SH-SY5Y (cell line): ENCODE measurements at regions not wholly inside any gene's neighbourhood (a gene's known extent, or its start where the extent isn't known, plus 50 kb on each side); places are given as distances from the start of the nearest gene placed in this dataset.

ENCODE experiments used
- GATA2 ChIP-seq: IDR thresholded peaks from 2 replicates; pipeline ENCODE4 v1.6.1; 2011; ENCODE audit warnings: mild to moderate bottlenecking, low read depth, low read length
- GATA3 ChIP-seq: IDR thresholded peaks from 2 replicates; pipeline ENCODE4 v1.6.1; 2011; ENCODE audit warnings: low read depth, mild to moderate bottlenecking, low read length, moderate library complexity

DNA sequence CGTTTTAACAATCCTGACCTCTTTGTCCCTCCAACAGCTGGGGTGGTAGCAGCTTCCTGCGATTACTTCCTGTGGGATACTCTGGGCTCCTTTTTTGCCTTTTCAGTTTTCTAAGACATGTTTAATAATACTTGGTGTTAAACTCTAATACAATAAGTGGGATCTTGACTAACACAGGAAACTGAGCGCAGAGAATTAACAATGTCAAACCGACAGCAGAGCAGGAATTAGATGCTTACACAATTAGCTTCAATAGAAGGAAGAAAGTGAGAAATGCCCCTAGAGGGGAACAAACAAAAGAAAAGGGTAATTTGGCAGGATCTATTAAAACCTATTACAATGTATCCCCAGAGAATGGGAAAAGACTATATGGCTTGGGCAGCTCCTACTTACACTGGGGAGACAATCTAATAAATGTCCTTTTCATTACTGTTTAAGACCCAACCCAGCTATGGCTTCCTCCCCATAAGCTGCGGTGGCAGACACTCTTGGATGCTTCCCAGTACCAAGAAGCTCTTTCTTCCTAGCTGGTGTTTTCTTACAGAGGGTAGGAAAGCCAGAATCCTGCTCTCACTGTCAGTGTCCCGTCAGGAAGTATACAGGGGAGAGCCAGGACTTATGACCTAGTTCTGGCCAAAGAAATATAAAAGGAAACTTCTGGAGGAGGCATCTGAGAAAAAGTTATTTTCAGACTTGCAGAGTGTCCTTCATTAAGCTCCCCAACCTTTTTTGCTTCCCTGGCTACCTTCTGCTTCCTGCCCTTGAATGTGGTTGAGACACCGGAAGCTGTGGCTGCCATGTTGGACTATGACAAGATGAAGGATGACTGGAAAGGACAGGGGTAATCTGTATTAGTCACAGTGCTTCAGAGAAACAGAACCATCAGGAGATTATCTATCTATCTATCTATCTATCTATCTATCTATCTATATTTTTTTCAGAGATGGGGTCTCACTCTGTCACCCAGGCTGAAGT lies 194.1 kb upstream of the KBTBD8 start:
- TF ChIP-seq GATA2 (no peak), GATA3 (no peak)

DNA sequence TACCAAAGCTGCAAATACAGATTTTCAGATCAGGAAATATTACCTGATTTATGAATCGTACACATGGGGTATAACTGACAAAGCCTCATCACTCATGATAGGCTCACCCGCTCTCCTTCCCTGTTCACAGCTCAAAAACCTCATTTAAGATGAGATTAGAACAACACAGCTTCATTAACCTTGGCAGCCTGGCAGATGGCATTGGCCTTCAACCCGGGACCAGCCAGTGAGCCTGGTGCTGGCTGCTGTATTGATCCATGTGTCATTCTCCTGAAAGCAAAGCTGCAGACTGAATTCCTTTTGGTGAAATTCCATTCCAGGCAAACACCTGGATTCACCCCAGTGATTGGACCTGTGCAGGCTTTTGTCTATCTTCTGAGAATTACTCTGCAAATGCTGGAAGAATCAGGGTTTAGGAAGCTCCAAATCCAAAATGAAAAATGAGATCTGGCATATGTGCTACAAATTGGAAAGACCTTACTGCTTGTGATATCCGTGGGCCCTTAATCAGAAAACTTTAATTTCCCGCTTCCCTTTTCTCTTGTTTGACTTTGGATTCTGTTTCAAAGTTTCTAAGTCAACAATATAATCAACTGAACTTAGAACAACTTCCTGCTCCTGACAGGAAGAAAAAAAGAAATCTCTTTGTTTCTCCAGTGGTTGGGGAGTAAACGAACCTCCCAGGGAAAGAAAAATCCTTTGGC lies 189.1 kb upstream of the KBTBD8 start:
- TF ChIP-seq GATA2 = no peak
- no peak for TF ChIP-seq GATA3

DNA sequence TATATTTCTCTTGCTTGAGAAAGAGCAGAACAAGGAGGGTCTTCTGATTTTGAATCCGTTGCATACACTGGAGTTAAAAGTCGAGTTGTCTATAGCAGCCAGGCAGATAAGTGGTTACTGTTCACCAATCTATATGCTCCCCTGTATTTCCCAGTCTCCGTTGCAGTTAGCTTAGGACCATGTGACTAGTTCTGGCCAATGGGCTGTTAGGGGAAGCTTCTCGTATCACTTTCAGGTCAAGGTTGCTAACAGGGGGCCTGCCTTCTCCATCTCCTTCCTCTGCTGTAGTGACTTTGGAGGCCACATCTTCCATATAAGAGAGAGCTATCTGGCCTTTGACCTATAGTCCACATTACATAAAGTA lies 188.5 kb upstream of the KBTBD8 start:
- TF ChIP-seq GATA2 (no peak), GATA3 (no peak)

DNA sequence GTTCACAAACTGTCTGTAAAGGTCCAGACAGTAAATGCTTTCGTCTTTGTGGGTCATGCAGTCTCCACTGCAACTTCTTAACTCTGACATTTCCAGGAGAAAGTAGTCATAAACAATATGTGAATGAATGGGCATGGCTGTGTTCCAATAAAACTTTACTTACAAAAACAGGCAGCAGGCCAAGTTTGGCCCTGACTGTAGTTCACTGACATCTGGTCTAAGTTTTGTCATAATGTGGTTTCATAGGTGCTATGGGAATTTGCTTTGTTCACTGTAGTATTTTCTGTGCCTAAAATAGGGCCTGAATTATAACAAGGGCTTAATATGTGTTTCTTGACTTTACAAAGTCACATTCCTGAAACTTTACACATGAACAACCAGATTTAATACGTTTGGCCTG lies 186.0 kb upstream of the KBTBD8 start:
- no peak for TF ChIP-seq GATA3
- no peak for TF ChIP-seq GATA2

DNA sequence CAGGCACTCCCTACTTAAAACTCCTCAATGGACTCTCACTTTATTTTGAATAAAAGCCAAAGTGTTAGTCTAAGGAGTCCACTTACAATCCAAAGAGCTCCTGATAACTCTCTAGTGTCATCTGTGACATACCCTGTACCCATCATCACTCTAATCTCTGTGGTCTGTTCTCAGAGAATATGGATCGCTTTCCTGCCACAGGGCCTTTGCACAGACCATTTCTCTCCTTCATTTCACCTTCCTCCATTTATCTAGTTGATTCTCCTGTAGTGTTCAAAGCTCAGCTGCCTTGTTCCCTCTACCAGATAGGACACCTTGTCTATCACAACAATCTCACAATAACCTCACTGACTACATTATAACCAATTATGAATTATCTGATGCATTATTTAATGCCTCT lies 185.4 kb upstream of the KBTBD8 start:
- TF ChIP-seq GATA3 (no peak), GATA2 (no peak)

DNA sequence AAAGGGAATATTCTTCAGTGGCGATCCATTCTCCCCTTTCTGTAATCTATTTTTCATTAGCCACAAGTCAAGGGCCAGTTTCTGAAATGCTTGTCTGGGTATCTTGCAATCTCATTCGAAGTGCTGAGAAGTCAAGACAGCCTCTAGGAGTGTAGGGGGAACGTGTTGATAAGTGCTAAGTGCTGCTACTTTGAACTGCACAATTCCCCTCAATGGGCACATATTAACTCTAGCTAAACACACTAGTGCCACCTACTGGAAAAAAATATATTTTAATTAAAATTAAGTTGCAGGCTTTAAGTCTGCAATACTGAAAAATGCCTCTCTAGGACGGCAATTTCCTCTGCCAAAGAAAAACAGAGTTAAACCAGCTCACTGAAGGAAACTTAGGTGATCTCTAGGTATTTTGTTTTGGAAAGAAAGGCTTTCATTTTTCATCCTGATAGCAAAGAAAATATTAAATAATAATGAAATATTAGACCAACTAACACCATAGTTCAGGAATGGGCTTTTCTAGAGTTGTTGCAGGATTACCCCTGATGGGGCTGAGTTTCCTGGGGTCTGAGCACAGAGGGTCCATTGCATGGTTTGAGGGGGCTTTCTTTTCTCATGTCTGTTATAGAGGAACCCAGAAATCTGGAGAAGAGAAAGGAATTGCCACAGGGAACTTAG lies 181.9 kb upstream of the KBTBD8 start:
- TF ChIP-seq GATA3 (no peak), GATA2 (no peak)

DNA sequence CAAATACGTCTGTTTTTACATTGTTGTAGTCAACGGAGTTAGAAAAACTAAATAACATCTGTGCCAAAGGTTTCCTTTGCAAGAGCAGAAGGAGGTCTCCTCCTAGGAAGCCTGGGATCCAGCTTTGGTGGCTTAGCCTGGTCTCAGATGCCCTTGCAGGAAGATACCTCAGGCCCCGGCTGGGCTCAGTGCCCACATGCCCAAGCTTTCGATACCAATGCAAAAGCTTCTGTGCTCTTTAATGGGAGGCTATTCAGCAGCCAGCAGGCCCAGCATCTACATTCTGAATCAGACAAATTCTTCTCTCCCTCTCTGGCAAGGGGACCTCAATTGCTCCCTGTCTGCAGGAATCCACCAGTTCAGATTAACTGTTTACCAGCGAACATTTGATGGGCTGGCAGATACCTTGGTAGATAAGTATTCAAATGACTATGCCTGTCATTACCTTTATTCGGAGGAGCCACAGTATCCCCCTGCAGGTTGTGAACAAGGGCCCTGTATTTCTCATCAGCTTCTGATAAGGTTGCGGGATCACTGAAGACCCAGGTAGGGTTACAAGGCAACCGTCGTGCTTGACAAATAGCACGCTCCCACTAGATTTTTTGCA lies 180.1 kb upstream of the KBTBD8 start:
- TF ChIP-seq GATA2 (no peak; the same call in 1 of the 2 replicates), GATA3 (no peak)

DNA sequence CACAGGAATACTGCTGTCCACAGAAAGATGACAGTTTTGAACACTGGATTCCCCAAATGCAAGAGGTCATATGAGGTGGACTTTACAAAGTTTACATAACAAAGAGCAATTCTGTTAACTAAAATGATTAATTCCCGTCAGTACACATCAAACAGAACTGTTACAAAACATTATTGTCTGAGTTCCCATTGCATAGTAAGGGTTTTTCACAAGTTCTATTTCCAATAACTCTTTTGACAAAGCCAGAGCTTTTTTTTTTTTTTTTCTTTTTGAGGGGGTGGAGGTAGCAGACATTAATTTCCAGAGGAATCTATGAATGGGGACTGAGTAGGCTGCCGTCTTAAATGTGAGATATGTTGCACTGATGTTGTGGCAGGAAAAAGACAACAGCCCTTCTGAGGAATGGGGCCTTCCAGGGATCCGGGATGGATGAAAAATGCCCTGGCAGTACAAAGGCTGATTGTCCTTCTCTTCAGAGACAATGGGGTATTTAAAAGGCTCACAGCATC lies 178.1 kb upstream of the KBTBD8 start:
- TF ChIP-seq GATA2 (no peak), GATA3 (no peak)

DNA sequence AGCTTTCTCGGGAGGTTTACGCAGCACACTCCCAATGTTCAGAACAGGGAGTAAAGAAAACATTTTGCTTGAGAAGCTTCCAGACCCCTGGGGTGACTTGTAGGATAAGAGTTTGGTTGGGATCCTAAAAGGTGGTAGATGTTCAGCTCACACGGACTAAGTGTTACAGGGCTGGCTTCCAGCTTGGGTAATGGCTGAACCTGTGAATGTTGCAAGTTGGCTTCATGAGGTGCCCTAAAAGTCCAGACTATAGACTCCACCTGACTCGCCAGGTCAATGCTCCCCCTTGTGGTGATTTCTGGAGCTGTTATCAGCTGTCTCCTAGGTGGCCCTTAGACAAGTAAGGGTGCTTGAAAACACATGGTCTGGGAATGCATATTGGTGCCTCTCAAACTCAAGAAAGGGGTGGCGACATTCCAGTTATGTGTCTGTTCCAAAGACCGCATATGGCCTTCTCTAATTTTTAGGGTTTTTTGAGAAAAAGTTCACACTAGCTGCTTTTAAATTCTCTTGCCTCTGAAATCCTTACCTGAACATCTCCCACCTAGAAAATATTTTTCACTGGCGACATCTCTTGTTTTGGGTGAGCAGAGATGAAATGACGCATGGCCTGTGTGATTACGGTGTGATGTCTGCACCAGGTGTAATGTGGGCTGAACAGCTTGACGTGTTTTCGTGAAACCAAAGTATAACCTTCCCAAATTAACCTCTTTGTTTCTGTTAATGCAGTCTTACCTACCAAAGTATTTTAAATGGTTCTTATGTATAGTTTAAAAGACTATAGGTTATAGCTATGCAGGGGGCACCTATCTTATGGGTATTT lies 175.7 kb upstream of the KBTBD8 start:
- TF ChIP-seq GATA3 = no peak

DNA sequence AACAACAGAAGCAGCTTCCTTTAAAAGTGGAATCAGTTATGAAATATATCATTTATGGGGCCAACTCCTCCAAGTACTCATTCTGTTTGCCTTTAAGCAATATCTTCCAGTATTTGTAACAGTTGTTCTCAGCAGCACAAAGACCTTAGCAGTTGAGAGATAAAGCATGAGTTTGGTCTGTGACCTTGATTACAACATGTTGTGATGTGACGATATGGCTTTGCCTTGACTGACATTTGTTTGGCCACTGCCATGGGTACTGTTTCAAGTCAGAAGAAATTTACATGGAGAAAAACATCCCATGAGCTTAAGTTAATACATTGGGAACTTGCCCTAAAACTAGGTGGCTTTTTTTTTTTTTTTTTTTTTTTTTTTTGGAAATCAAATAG lies 175.1 kb upstream of the KBTBD8 start:
- no peak for TF ChIP-seq GATA2

DNA sequence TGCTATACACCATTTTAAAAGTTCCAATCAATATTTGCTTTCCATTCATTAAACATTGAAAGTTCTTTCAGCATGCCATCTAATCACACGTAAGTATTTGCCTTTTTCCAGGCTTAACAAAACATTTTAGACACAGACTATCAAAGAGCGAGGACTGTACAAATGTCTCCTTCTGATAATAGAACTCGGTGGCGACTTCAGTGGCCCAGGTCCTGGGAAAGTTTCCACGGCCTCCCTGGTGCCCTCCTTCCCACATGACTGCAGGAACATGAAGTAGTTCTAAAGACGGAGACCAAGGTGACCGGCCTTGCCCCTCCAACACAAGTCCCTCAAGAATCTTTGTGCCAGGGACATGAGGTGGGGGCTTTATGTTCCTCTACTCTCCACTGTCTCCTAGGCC lies 174.6 kb upstream of the KBTBD8 start:
- TF ChIP-seq GATA2 (no peak), GATA3 (no peak)

DNA sequence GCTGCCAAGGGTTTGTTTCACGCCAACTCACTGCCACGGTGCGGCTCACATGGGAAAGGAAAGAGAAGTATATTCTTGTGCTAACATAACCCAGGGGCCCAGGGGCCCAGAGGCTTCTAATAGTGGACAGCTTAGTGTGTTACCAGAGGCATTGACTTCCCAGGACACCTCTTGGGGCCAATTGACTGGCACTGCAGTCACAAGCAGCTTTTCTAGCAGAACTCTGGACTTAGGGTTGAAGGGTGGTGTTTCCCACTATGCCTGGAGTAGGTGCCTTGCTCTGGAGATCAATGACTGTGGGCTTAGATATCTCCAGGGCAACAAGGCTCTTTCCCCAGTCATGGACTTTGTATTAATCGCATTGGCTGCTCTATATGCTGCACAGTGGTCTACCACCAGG lies 172.7 kb upstream of the KBTBD8 start:
- TF ChIP-seq GATA2 (no peak), GATA3 (no peak)

DNA sequence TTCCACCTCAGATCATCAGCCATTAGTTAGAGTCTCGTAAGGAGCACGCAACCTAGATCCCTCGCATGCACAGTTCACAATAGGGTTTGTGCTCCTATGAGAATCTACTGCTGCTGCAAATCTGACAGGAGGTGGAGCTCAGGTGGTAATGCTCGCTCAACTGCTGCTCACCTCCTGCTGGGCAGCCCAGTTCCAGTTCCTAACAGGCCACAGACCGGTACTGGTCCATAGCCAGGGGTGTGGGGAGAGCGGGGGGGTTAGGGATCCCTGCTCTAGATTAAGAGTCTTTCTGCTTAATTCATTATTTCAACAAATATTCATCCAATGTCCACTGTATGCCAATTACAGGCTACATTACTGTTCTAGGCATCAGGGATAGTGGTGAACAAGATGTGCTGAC lies 170.4 kb upstream of the KBTBD8 start:
- TF ChIP-seq GATA2 = no peak
- no peak for TF ChIP-seq GATA3
